NOMO-1 treated with dmso at 0.1 percent for 144 hours (cell line): ENCODE measurements at regions not wholly inside any gene's neighbourhood (a gene's known extent, or its start where the extent isn't known, plus 50 kb on each side); places are given as distances from the start of the nearest gene placed in this dataset.
"Not testable (repeated sequence)": the region's sequence is repeated elsewhere in the genome, so short reads cannot be mapped to it uniquely, and the experiment has no call there.

ENCODE experiments used
- DNase-seq: peaks from one replicate; lab custom pipeline; 2025; ENCODE audit not compliant: unreplicated experiment; lab: John Stamatoyannopoulos, UW

DNA sequence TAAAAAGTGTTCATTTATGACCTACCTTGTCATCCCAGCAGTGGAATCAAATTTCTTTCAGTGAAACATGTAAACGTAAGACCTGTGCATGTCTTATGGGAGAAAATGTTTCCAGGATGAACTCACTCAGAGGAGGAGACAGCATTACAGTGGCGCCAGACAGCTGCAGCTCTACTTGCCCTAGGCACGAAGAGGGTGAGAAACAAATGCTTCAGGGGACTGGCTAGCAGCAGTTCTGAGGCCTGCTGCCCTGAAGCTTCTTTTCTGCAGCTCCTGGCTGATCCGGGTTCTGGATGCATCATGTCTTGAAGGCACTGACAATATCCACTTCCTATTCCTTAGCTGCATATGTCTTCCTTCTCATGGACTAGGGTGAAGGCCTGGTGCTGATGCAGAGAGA lies 120.2 kb downstream of the QRSL1 start:
- no peak for DNase-seq

- no peak for DNase-seq
These were observed 119.3 kb downstream of the QRSL1 start for GRCh38 chr6:106748547-106749207.

- DNase-seq, result no peak
These were observed 117.8 kb downstream of the QRSL1 start for GRCh38 chr6:106747139-106747538.

DNA sequence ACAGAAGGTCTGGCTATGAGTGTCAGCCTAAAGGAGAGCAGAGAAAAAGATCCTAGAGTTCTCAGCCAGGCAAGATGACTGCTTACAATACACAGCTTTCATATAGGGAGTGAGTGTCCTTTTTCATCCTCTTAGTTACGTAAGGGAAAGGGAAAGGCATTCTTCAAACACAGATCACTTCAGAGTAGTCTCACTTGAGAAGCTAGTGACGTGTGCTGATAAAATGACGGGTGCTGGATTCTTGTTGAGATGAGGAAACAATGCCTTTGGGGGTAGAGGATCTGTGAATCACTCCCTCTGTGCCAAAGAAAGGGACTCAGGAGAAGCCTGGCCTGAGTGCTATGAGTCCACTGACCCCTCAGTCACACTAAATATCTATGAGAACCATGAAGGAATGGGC lies 117.3 kb downstream of the QRSL1 start:
- no peak for DNase-seq

DNA sequence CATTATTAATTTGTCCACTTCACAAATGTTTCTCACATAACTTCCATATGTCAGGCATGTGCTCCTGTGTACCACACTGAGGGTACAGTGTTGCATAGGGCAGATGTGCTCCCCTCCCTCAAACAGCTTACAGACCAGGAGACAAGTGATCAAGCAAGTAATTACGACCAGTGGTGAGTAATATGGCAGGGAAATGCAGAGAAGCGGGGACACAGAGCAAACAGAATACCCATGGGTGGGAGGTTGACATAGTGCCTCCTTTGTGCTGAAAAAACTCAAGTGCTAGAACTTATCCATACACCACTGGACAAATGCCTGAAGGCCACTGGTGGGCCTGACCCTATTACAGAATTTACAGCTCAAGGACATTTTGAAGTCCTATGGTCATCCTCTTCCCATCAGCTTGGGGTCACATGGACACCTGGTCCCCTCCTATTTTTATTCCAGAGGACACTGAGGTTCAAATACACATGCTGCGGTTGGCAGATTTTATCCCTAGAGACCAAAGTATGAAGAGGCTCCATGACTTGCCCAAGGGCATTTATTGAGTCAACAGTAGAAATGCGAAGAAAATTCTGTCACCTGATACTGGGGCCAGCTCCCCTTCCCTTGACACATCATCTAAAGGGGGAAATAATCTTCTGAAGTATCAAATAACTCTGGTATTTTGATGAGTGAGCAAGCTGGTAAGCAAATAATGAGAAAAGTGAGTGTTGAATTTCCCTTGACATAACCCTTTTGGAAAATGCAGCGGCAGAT lies 116.6 kb downstream of the QRSL1 start:
- DNase-seq, result no peak

GRCh38 chr6:106745197-106745770 lies 115.9 kb downstream of the QRSL1 start:
- DNase-seq, result no peak

DNA sequence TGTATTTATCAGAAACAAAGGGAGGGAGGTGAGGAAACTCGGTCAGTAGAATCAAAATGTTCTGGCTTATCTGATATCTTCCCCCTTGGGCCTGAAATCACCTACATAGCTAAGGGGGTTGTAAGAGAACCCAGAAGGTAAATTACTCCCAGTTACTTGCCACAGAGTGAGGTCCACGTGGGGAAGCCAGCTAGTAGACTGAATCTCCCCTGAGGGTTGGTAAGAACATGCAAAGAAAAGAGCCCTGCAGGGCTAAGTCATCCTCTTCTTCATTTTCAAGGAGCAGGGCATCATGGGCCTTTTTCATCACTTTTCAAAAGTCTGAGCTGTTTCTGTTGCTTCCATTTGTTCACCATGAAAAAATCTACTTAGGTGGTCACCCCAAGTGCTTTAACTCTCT lies 115.4 kb downstream of the QRSL1 start:
- no peak for DNase-seq

GRCh38 chr6:106744029-106744428 lies 114.7 kb downstream of the QRSL1 start:
- not testable (repeated sequence) for DNase-seq

DNA sequence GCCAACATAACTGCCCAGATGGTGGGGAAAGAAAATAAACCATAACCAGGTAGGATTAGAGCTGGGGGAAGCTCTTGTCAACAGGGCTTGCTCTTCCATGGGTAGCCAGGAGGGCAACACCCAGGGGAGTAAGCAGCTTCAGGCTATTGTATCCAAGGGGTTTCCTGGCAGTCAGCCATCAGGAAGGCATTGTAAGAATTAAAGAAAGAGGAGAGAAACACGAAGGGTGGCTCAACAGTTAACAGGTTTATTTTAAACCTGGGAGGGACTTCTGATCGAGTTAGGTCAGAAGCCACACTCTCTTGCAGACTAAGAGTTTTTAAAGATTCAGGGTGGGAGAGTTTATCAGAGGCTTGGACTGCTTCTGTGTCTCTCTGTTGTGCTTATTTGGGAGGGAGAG lies 114.2 kb downstream of the QRSL1 start:
- DNase-seq, result no peak

DNA sequence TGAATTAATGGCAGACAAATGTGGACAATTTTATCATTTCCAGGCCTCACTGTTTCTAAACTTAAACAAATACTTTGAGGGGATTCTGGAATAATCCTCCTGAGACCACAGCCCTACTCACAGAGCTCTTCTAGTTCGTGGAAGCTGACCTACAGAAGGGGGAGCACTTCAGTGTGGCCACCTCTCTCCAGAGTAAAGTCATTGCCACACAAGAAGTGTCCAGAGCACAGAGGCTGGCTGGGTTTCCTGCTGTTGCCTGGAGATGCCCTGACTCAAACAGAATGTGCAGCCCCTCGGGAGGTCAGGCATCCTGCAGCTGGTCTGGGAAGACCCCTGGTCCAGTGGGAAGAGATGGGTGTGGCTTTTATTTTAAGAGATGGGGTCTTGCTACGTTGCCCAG lies 110.9 kb downstream of the QRSL1 start:
- DNase-seq, result no peak

DNA sequence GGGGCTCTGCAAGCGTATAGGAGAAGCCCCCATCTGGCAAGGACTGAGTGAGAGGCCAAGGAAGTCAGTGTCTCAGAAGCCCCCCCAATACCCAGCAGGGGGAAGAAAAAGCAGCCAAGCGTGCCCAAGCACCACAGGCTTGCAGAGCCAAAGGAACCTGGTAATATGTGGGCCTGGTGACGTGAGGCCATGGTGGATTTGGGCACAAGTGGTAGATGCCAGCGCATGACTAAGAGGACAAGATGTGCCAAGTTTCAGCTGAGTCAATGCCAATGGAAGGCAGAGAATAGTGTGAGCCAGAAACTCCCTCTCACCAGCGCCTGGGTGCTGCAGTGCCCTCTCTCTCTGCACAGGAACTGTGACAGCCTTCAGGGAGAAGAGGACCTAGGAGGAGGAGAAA lies 110.0 kb downstream of the QRSL1 start:
- no peak for DNase-seq

GRCh38 chr6:106736502-106736901 lies 107.1 kb downstream of the QRSL1 start:
- no peak for DNase-seq

DNA sequence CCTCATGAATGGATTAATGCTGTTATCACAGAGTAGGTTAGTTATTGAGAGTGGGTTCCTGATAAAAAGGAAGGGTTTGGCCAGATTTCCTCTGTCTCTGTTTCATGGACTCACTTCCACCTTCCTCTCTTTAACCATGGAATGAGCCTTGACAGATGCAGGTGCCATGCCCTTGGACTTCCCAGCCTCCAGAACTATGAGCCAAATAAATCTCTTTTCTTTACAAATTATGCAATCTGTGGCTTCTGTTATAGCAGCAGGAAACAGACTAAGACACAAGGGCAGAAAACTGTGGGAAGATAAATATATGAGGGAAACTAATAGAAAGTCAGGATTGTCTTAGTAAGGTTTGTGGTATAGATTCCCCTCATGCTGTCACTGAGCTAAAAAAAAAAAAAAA lies 106.5 kb downstream of the QRSL1 start:
- no peak for DNase-seq

GRCh38 chr6:106735136-106735633 lies 105.8 kb downstream of the QRSL1 start:
- DNase-seq, result no peak

GRCh38 chr6:106733386-106733785 lies 104.0 kb downstream of the QRSL1 start:
- DNase-seq, result no peak

DNA sequence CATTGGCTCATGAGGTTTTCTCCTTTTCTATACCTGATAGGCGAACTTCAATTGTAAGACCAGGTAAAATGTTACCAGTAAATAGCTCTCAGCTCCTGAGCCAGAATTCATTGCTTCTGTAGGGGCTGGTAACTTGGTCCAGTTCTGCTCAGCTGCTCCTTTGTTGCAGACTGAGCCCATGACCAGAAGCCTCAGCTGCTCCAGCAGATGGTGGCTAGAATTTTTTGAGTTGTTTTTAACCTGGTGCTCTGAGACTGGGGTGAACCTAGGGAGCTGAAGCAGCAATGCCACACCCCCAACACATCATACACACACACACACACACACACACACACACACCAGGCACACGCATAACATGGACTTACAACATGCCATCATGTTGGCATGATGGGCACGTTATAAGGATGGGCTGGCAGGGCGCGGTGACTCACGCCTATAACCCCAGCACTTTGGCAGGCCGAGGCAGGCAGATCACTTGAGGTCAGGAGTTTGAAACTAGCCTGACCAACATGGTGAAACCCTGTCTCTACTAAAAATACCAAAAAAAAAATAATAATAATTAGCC lies 103.1 kb downstream of the QRSL1 start:
- DNase-seq, result no peak

GRCh38 chr6:106731843-106732160 lies 102.4 kb downstream of the QRSL1 start:
- DNase-seq, result no peak

GRCh38 chr6:106731144-106731842 lies 101.9 kb downstream of the QRSL1 start:
- DNase-seq, result no peak

GRCh38 chr6:106730718-106731117 lies 101.3 kb downstream of the QRSL1 start:
- DNase-seq, result no peak

DNA sequence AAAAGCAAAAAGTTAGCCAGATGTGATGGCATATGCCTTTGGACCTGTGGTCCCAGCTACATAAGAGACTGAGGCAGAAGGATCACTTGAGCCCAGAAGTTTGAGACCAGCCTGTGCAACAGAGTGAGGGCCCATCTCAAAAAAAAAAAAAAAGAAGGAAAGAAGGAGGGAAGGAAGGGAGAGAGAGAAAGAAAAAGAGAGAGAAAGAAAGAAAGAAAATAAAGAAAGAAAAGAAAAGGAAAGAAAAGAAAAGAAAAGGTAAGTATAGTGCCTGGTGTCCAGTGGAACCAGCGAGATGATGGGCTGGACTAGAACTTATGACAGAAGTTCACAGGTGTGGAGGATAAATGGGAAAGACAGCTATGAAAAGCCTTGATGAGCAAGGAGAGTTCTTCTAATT lies 100.9 kb downstream of the QRSL1 start:
- no peak for DNase-seq

DNA sequence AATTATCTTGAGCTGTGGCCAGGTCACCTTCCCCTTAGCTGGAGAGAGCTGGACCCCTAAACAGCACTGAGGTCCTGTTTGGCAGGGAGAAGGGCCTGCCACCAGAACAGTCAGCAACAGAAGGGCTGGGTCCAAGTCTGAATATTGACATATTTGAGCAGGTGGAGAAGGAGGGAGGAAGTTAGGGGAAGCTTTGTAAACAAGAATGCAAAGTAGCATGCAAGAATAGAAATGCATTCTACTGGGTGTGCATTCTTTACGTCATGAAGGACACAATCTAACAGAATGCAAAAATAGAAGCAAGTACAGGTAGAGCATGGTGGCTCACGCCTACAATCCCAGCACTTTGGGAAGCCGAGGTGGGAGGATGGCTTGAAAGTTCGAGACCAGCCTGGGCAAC lies 100.5 kb downstream of the QRSL1 start:
- no peak for DNase-seq
